HL-60 (cell line): ENCODE measurements at regions not wholly inside any gene's neighbourhood (a gene's known extent, or its start where the extent isn't known, plus 50 kb on each side); places are given as distances from the start of the nearest gene placed in this dataset.

Experiments used
- DNase-seq, 2 experiments: peaks; one replicate each; pipeline ENCODE4 v3.0.0-alpha.2; 2010 to 2020; ENCODE audit warnings: low read depth in 1 of 2, low spot score in 1 of 2
- H3K27ac ChIP-seq: fragments of 250-450 bp; sonication (Bioruptor Pico); replicated peaks from 2 replicates; pipeline ENCODE4 v1.5.1; 2020; ENCODE audit warnings: mild to moderate bottlenecking, moderate library complexity
- H3K27me3 ChIP-seq: fragments of 250-450 bp; sonication (Bioruptor Pico); 2 replicates; pipeline ENCODE4 v1.5.1; 2021; ENCODE audit warnings: mild to moderate bottlenecking, moderate library complexity; ENCODE audit not compliant: insufficient read depth, poor library complexity, severe bottlenecking
- H3K4me3 ChIP-seq: replicated peaks from 2 replicates; pipeline ENCODE4 v1.5.1; 2011; ENCODE audit warnings: mild to moderate bottlenecking, control low read depth, low read length; ENCODE audit not compliant: insufficient read depth
- CTCF ChIP-seq: IDR thresholded peaks from one replicate; pipeline ENCODE4 v1.5.1; 2011; ENCODE audit warnings: low read length, control low read depth, inconsistent platforms; ENCODE audit not compliant: insufficient read depth
- GABPA ChIP-seq: IDR thresholded peaks from 2 replicates; pipeline ENCODE4 v1.6.1; 2012; ENCODE audit warnings: low read depth
- POLR2AphosphoS5 ChIP-seq: IDR thresholded peaks from 2 replicates; pipeline ENCODE4 v1.6.1; 2012; ENCODE audit warnings: low read depth
- REST ChIP-seq: IDR thresholded peaks from 2 replicates; pipeline ENCODE4 v1.6.1; 2012; ENCODE audit warnings: low read depth; ENCODE audit not compliant: insufficient replicate concordance
- SPI1 ChIP-seq: IDR thresholded peaks from 2 replicates; pipeline ENCODE4 v1.6.1; 2012; ENCODE audit warnings: low read depth, mild to moderate bottlenecking, borderline replicate concordance

GRCh38 chr4:15260758-15261157, 167.1 kb upstream of the C1QTNF7 start:
- TF ChIP-seq CTCF (no peak), GABPA (no peak), POLR2AphosphoS5 (no peak), SPI1 (no peak), REST (no peak)

GRCh38 chr4:15262396-15262795, 165.4 kb upstream of the C1QTNF7 start:
- Histone ChIP-seq H3K27ac (no peak overlapping the region), H3K4me3 (no peak overlapping the region), H3K27me3 (no peaks in the 10 kb centered on the region)
- DNase-seq: no peak
- TF ChIP-seq CTCF (no peak), GABPA (no peak), POLR2AphosphoS5 (no peak), SPI1 (no peak), REST (no peak)

More at GRCh38 chr4:15260758-15261157, 167.1 kb upstream of the C1QTNF7 start:
- H3K27ac ChIP-seq: no peak overlapping the region
- no peak overlapping the region for H3K4me3 ChIP-seq
- no peak for DNase-seq
- no peaks in the 10 kb centered on the region for H3K27me3 ChIP-seq

- Histone ChIP-seq H3K27me3 (no peaks in the 10 kb centered on the region), H3K27ac (no peak overlapping the region), H3K4me3 (no peak overlapping the region)
- DNase-seq: no peak
- no peak for TF ChIP-seq GABPA
- no peak for TF ChIP-seq CTCF
- TF ChIP-seq SPI1: no peak
- TF ChIP-seq POLR2AphosphoS5: no peak
- no peak for TF ChIP-seq REST
Measured at GRCh38 chr4:15270201-15270600, 157.6 kb upstream of the C1QTNF7 start.
